Ramos (cell line): ENCODE measurements at regions not wholly inside any gene's neighbourhood (a gene's known extent, or its start where the extent isn't known, plus 50 kb on each side); places are given as distances from the start of the nearest gene placed in this dataset.

Source experiments
- in situ Hi-C: fragments of 300-500 bp; cut with MboI; formaldehyde crosslinking; loops from one replicate; pipeline ENCODE4 v1.14.3; 2022; ENCODE audit warnings: low sequenced_read_pairs; ENCODE audit not compliant: unreplicated experiment

DNA sequence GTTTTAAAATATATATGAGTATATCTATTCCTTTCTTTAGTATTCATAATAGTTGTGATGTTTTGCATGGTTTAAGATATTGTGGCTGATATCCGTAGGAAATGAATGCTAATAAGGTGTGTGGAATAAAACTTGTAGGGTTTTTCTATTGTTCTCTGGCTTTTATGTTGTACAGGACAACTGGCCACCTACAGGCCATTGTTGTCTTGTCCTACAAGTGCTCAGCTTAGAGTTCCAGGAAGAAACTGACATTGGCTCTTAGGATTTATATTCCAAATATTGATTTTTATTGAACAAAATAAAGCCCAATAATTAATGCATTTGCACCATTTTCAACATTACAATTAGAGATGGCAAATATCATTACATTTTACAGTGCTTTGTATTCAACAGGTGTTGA lies 512.8 kb upstream of the TENM4 start:
- in situ Hi-C loops: no loop called here

DNA sequence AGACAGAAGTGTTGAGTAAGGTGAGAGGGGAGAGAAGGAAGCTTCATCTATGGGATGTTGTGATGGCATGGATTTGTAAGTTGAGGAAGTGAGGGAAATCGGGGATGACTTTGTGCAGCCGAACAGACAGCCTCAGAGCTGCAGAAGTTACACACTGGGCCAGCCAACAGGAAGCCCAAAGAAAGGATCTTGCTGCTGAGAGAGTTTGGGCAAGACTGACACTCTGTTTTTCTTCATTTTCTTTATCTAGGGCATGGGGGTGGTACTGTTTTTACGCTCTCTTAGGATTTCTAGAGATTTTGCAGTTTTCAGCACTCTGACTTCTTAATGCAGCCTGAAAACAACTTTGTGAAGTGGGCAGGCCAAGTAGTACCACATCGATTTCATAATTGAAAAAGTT lies 509.9 kb upstream of the TENM4 start:
- in situ Hi-C loops: no loop called here

DNA sequence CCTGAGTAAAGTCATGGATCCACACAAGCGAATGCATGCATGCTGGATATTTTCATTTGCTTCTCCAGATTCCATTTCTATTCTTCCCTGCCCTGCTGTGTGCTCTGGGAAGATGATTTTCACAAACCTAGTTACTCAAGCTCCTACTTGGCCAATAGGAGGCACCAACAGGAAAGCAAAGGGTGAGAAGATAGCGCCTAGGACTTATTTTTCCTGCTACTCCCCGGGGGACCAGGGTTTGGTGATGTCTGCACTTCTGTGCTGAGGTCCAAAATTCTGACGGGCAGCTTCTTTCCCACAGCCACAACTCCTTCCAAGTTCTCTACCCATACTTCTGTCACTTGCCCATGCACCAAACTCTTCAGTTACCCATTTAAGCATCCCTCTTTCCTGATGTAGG lies 509.3 kb upstream of the TENM4 start:
- in situ Hi-C loops: no loop called here

DNA sequence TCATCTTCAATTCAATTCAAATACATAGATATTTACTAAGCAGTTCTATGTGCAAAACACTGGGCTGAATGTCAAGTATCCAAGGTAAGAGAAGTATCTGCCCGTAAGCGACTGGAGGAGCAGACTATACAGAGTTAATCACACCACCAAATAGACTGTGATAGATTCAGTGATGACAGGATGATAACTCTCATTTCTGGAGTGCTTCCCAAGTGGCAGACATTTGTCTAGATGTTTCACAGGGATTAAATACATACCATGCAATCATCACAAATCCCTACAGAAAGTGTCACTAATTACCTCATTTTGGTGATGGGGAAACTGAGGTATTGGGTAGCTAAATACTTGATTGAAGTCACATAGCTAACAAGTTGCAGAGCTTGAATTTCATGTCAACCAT lies 508.7 kb upstream of the TENM4 start:
- in situ Hi-C loops: no loop called here

DNA sequence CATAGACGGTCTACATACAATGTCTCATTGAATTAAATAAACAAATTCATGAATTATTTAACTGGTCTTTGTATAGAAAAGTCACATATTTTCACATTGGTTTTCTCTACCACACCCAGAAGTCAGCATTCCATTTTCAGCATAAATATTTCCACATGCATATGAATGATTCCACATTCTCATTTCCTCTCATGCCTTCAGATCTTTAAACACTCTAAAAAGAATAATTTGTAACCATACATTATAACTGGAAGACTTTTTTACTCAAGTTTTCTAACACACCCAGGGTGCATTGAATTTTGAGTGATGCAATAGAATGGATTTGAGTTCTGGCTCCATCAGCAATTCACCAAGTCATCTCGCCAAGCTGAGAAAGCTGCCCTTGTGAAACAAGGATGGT lies 501.8 kb upstream of the TENM4 start:
- in situ Hi-C loops: no loop called here

DNA sequence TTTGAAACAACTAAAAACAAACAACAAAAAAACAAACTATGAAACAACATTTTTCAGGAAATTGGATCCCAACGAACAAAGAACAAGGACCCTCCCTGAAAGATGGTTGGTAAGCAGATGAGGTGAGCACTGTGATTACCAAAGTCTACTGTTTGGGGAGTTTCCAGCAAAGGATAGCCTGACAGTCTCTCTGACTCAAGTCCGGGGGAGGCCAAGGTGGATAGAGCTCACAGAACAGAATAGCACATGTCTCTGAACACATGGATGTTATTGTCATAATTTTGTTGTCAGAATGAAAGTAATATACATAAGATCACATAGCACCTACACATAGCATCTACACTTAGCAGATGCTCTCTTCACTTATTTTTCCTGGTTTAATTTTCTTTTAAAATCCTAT lies 501.3 kb upstream of the TENM4 start:
- in situ Hi-C loops: no loop called here

DNA sequence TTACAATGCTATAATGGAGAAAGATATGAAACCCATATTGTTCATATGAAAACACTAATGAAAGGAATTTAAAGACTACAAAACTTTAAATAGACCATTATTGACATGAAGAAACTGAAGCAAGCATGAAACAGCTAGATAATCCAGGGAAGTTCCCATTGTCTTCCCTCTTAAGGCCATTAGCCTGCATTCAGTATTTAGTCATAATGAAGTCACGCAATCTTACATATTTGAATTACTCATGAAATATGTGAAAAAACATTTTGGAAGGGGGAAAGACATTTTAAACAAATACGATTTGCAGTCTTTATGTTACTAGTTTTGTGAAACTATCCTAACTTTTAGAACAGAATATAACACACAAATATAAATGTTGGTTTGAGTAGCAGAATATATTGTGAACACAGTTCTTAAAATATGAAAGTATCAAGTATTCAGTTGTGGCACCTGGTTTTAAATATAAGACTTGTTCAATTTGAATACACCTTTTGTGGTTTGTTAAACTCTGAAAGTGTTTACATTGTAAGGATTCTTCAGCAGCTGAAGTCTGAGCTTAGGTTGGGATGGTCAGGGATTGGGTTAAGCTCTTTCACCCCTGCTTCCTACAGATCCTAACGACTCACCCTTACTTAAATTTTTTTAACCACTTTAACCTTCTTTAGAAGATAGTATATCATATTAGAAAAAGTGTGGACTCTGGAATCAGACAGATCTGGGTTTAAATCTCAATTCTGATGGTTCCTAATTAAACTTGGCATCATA lies 500.3 kb upstream of the TENM4 start:
- in situ Hi-C loops: no loop called here

DNA sequence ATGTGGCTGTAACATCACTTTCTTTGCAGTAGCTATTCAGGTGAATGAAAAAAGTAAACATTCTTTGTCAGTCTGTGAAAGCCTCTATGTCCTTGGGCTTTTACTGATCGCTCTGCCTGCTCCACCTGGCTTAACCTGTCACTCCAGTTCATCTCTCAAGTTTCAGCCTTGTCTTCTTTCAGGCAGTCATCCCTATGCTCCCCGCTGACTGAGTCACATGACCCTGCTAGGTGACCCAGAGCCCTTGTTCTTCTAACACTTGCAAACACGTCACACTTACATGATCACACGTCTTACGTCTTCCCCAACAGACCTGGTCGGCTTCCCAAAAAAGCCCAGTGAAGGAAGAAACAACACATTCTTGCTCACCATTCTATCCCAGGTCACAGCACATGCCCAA lies 499.3 kb upstream of the TENM4 start:
- in situ Hi-C loops: no loop called here

DNA sequence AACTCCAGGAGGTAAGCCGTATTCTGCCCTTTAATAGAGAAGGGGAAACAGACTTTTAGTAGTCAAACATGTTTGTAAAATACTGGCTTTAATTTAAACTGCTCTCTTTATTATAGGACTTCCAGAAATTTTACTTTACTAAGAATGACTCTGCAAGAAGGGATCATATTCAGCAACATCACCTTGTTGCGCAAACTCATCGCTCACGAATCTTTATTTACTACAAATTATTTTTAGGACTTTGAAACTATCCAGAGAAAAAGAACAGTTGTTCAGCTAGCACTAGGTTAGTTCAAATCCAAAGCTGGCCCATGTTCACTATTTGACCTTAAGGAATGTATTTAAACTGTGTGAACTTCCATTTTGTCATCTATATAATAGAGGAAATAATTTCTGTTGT lies 498.3 kb upstream of the TENM4 start:
- in situ Hi-C loops: no loop called here

DNA sequence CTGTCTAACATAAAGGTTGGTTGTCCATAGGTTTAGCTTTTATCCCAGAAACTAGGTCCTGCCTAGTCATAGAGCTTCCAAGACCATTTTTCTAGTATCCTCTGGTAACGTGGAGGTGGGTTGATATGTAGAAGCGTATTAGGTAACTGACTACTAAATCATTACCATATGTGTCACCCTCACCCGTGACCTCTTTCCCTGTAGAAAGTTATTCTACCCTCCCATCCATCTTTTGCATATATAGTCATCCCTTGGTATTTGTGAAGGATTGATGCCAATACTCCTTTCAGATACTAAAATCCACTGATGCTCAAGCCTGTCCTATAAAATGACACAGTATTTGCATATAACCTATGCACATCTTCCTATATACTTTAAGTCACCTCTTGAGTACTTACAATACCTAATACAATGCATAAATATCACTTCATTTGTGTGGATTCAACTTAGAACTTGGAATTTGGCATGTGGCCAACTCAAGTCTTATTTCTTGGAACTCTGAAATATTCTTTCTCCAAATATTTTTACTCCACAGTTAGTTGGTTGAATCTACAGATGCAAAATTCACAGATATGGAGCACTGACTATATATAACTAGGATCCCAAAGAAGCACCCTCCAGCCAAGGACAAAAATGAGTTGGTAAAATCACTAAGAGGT lies 497.0 kb upstream of the TENM4 start:
- in situ Hi-C loops: no loop called here

DNA sequence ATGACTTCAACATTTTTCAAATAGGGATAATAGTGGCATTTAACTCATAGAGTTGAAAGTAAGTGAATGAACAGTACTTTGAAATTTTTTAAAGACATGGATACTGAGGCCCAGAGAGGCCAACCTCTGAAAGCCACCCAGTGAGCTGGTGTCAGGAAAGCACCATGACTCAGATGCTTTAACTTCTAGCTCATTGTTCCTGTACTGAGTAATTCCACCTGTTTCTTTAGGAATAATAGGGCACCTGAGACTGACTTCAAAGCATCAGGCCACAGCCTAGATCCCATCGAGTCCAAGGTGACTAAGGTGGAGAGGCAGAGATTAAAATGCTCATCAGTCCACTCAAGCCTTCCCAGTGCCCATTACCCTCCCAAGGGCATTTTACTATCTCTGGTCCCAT lies 491.8 kb upstream of the TENM4 start:
- in situ Hi-C loops: no loop called here

DNA sequence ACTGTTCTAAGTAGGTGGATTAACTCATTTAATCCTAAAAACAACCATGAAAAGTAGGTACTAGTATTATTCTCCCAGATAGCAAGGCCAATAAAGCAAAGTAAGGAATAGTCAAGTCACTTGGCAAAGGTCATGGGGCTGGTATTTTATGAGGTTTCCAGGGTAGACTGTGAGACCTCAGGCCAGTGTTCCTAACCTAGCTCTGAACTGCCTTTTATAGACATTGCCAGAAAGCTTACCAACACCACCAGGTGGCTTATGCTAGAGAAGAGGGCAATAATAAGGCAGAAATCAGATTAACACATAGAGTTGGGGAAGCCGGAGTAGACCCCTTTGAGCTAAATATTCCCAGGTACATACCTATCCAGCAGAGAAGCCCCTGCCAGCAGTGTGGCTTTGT lies 490.9 kb upstream of the TENM4 start:
- in situ Hi-C loops: no loop called here

DNA sequence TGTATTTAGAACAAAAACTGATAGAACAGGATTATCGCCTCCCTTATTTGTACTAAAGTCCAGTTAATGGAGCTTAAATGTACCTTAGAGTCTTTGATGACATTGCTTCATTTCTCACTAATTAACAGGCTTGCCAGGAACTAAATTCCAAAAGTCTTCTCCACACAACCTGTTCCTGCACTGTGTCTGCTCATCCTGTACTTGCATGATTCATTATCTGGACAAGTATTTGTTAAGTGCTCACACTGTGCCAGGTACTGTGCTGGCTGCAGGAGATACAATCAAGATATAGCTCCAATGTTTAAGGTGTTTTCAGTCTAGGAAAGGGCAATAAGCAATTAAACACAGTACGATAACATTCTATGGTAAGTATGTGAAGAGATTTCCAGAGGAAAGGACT lies 485.9 kb upstream of the TENM4 start:
- in situ Hi-C loops: no loop called here

DNA sequence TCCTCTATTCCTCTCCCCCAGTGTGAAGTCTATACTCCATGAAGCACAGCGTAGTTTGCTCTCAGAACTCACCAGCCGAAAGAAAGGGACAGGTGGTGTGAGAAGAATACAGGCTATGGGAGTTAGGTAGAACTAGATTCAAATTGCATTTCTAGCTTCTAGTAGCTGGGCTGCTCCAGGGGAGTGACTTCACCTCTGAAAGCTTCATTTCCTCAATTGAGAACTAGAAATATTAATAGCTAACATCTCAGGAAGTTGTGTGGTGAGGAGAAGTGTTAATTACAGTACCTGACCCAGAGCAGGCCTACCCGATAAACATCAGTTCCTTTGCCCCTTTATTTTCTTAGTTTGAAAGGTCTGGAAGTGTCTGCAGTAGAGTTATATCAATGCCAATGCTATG lies 484.7 kb upstream of the TENM4 start:
- in situ Hi-C loops: no loop called here

DNA sequence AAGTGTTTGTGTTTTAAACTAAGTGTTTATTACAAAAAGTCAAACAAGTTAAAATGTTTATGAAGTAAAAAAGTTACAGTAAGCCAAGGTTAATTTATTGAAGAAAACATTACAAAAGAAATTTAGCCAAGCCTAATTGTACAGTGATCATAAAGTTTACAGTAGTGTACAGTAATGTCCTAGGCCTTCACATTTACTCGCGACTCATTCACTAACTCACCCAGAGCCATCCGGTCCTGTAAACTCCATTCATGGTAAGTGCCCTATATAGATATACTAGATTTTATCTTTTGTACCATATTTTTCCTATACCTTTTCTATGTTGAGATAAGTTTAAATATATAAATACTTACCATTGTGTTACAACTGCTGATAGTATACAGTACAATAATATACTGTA lies 481.8 kb upstream of the TENM4 start:
- in situ Hi-C loops: no loop called here

DNA sequence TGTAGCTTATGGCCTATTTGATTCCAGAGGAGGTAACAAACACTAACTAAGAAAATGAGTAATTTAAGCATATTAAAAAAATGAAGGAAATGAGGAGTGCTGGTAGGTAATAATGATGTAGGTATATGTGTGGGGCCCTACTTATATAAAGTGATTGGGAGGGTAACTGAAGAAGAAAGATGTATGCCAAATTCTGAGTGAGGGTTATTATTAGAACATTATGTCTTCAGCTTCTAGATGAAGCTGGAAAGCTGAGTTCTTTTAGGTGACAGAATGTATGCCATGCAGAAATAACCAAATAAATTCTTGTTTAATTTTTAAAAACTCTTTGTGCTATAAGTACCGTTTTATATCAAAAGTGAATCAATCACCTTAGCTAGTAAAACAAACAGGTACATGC lies 479.6 kb upstream of the TENM4 start:
- in situ Hi-C loops: no loop called here

DNA sequence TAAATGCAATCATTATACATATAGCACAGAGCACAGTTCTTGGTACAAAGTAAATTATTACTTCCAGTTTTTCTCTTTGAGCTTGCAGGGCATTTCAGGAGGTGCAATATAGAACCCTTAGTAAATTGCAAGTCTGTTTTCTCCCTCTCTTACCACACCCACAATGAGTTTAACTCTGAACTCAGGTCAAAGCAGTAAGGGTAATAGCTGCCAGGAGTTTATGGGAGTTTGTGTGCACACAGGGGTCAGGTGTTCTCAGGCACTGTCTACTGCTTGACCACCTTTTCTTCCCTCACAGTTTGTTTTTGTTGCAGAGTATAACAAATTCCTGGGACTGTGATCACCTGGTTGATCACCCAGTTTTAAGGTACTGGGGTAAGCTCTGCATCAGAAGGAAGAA lies 478.5 kb upstream of the TENM4 start:
- in situ Hi-C loops: no loop called here

DNA sequence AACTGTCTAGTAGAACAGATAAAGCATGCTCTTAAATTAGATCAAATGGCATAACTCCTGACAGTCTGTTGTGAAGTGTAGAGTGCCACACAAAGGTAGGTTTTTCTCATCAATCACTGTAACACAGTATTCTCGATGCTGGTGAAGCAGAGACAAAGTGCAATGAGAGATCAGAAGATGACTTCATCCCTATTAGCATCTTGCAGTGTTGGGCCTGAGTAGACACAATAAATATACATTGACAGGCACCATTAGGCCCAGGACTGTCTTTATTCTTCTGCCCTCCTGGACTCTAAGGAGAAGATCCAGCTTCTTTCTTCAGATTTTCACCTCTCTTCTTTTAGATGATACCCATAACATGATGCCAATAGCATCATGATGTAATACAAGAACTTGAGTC lies 478.0 kb upstream of the TENM4 start:
- in situ Hi-C loops: no loop called here

DNA sequence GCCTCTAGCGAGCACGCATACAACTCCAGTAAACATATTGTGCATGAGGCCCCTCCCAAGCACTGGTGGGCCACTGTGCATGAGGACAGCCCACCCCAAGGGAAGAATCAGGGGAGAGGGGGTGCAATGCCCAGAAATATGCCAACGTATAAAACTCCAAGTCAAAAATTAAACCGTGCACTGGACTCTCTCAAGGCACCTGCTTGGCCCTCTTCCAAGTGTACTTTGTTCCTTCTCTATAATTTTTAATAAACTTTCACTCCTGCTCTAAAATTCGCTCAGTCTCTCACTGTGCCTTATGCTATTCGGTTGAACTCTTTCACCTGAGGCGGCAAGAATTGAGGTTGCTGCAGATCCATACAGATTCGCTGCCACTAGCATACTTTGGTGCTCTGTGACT lies 465.3 kb upstream of the TENM4 start:
- in situ Hi-C loops: no loop called here

DNA sequence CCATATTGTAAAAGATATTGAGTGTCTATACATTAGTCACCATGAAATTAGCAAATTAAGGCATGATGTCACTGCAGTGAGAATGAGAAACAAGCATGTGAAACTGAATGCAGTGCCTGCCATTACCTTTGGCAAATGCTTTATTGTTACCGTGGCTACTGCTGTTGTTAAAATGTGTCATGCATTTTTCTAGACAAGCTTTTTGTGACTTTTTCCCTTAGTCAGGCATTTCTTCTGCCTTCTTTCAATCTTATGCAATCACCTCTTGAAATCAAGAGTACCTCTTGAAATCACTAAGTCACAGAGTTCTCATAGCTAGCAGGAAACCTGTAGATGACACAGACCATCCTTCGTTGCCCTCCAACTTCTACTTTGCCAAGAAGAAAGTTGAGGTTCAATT lies 461.7 kb upstream of the TENM4 start:
- in situ Hi-C loops: no loop called here

DNA sequence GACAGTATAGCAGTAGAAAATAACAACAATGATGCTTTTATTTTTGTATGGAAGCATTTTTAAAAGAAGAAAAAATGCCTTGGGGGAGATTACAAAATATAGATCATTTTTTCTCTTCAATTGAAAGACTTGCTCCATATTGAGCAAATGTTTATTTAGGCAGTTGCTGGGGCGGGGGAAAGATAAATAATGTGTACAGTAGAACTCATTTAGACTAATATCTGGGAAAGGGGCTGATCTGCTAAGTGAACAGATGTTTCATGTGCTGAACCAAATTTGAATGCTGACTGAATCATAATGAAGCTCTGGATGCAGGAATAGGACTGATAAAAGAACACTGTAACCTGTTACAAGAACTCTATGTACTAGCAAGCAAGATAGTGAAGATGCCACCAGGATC lies 457.1 kb upstream of the TENM4 start:
- in situ Hi-C loops: no loop called here

DNA sequence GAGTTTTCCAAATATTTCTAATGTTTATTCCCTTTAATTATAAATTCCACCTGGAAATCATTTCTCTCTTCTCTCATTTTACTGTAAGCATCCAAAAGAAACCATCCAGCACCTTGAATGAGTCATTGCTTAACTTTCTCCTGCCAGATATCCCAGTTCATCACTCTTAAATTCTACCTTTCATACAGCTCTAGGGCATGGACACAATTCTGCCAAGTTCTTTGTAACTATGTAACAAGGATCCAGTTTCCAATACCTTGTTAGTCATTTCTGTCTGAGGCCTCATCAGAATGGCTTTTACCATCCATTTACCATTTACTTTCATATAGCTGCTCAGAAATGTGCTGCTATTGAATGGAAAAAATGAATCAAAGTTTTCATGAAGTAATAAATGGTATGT lies 455.4 kb upstream of the TENM4 start:
- in situ Hi-C loops: no loop called here
